ENCODE measurements at regions not wholly inside any gene's neighbourhood (a gene's known extent, or its start where the extent isn't known, plus 50 kb on each side); places are given as distances from the start of the nearest gene placed in this dataset.

GRCh38 chr12:126424696-126425095 is 1359.5 kb downstream of the AACS start:
- H3K36me3 ChIP-seq (ENCODE audit: control insufficient read depth, insufficient read depth, low read length): no peaks in the 10 kb centered on the region
- WGBS (ENCODE audit: insufficient coverage): 40% methylated on average over 1 of the region's 3 CpGs
- no peaks in the 10 kb centered on the region for H3K9me3 ChIP-seq (ENCODE audit: control insufficient read depth, insufficient read depth, low read length)
- H3K4me1 ChIP-seq (ENCODE audit: control insufficient read depth, insufficient read depth, low read length): no peaks in the 10 kb centered on the region
- H3K4me3 ChIP-seq (ENCODE audit: low read depth, low read length): no peak overlapping the region
- H3K27ac ChIP-seq (ENCODE audit: low read depth, low read length): no peak overlapping the region
- peak in 2 of 6 donors; percentile 3 to 47 for DNase-seq (ENCODE audit: low read depth in 4 of 6, low spot score in 6 of 6)
- H3K27me3 ChIP-seq (ENCODE audit: control insufficient read depth, insufficient read depth, low read length): no peaks in the 10 kb centered on the region

GRCh38 chr12:126425264-126425663 is 1360.0 kb downstream of the AACS start:
- Histone ChIP-seq H3K27ac (ENCODE audit: low read depth, low read length) (no peak overlapping the region), H3K4me3 (ENCODE audit: low read depth, low read length) (no peak overlapping the region), H3K9me3 (ENCODE audit: control insufficient read depth, insufficient read depth, low read length) (no peaks in the 10 kb centered on the region), H3K27me3 (ENCODE audit: control insufficient read depth, insufficient read depth, low read length) (no peaks in the 10 kb centered on the region), H3K36me3 (ENCODE audit: control insufficient read depth, insufficient read depth, low read length) (no peaks in the 10 kb centered on the region), H3K4me1 (ENCODE audit: control insufficient read depth, insufficient read depth, low read length) (no peaks in the 10 kb centered on the region)
- DNase-seq (ENCODE audit: low read depth in 4 of 6, low spot score in 6 of 6): no peak
- 86% methylated on average over 2 of the region's 7 CpGs for WGBS (ENCODE audit: insufficient coverage)

DNA sequence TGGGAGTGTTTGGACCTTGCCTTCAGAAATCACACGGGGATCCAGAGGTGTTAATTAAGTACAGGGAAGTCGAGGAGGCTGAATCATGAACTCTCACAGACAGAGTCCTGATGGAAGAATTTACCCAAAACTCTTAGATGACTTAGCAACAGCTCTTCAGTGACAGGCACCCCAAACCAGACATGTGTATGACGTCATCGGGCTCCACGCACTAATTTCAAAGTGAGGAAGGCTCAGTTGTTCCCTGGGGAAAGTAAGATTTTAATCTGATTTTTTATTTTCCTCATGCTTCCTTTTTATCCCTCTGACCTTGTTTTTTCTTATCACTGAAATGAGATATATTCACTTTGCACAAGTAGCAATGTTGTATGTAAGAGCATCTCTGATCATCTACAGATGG is 1363.5 kb downstream of the AACS start:
- Histone ChIP-seq H3K4me3 (ENCODE audit: low read depth, low read length) (no peak overlapping the region), H3K27ac (ENCODE audit: low read depth, low read length) (no peak overlapping the region), H3K4me1 (ENCODE audit: control insufficient read depth, insufficient read depth, low read length) (peaks cover 5% of the 10 kb centered on the region), H3K27me3 (ENCODE audit: control insufficient read depth, insufficient read depth, low read length) (no peaks in the 10 kb centered on the region), H3K36me3 (ENCODE audit: control insufficient read depth, insufficient read depth, low read length) (no peaks in the 10 kb centered on the region), H3K9me3 (ENCODE audit: control insufficient read depth, insufficient read depth, low read length) (no peaks in the 10 kb centered on the region)
- WGBS (ENCODE audit: insufficient coverage): 86% methylated on average over 1 of the region's 5 CpGs
- DNase-seq (ENCODE audit: low read depth in 4 of 6, low spot score in 6 of 6): no peak

DNA sequence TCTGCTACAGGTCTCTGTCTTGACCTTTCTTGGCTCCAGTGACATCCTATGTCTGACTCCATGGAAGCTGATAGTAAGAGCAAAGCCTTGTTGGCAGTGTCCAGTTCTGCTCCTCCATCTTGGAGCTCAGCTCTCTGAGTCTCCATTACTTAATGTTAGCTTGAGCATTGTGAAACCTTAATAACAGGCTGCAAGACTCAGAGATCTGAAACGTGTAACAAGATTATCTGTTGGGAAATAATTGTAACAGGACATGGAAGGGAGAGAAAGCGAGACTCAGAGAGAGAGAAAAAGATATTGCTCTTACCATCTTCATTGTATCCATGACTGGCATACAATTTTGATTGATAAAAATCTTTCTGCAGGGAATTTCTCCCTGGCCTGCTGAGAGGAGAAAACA is 1365.7 kb downstream of the AACS start:
- peaks cover 5% of the 10 kb centered on the region for H3K4me1 ChIP-seq (ENCODE audit: control insufficient read depth, insufficient read depth, low read length)
- H3K4me3 ChIP-seq (ENCODE audit: low read depth, low read length): no peak overlapping the region
- H3K36me3 ChIP-seq (ENCODE audit: control insufficient read depth, insufficient read depth, low read length): no peaks in the 10 kb centered on the region
- H3K27me3 ChIP-seq (ENCODE audit: control insufficient read depth, insufficient read depth, low read length): no peaks in the 10 kb centered on the region
- H3K9me3 ChIP-seq (ENCODE audit: control insufficient read depth, insufficient read depth, low read length): no peaks in the 10 kb centered on the region
- DNase-seq (ENCODE audit: low read depth in 4 of 6, low spot score in 6 of 6): no peak
- H3K27ac ChIP-seq (ENCODE audit: low read depth, low read length): no peak overlapping the region
- no CpG with 5 or more reads among the region's 2 CpGs for WGBS (ENCODE audit: insufficient coverage)

- peaks cover 5% of the 10 kb centered on the region for H3K4me1 ChIP-seq (ENCODE audit: control insufficient read depth, insufficient read depth, low read length)
- DNase-seq (ENCODE audit: low read depth in 4 of 6, low spot score in 6 of 6): peak in 4 of 6 donors; percentile 20 to 78 (median 46)
- no peaks in the 10 kb centered on the region for H3K27me3 ChIP-seq (ENCODE audit: control insufficient read depth, insufficient read depth, low read length)
- H3K4me3 ChIP-seq (ENCODE audit: low read depth, low read length): no peak overlapping the region
- 35% methylated on average over 2 of the region's 6 CpGs for WGBS (ENCODE audit: insufficient coverage)
- H3K9me3 ChIP-seq (ENCODE audit: control insufficient read depth, insufficient read depth, low read length): no peaks in the 10 kb centered on the region
- H3K27ac ChIP-seq (ENCODE audit: low read depth, low read length): no peak overlapping the region
- H3K36me3 ChIP-seq (ENCODE audit: control insufficient read depth, insufficient read depth, low read length): no peaks in the 10 kb centered on the region
Observed at GRCh38 chr12:126431767-126432166, 1366.5 kb downstream of the AACS start.

DNA sequence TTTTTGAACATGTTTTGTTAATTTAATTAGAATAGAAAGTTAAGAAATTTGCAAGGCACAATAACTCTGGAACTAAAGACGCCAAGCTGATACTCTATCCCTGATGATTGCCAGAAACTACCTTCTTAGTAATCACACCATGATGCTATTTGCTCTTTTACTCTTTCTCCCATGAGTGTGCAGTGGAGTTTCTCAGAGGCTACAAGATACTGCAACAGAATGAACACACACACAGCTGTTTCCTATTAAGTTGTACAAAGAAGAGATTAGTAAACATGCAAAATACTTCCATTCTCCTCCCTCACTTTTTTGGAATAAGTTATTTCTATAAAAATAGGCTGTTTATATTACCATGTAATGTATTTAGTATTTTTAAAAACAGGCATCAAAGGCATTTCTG is 1367.5 kb downstream of the AACS start:
- H3K4me1 ChIP-seq (ENCODE audit: control insufficient read depth, insufficient read depth, low read length): peaks cover 5% of the 10 kb centered on the region
- H3K27me3 ChIP-seq (ENCODE audit: control insufficient read depth, insufficient read depth, low read length): no peaks in the 10 kb centered on the region
- WGBS (ENCODE audit: insufficient coverage): no CpG with 5 or more reads among the region's 1 CpG
- no peaks in the 10 kb centered on the region for H3K9me3 ChIP-seq (ENCODE audit: control insufficient read depth, insufficient read depth, low read length)
- no peak overlapping the region for H3K27ac ChIP-seq (ENCODE audit: low read depth, low read length)
- no peaks in the 10 kb centered on the region for H3K36me3 ChIP-seq (ENCODE audit: control insufficient read depth, insufficient read depth, low read length)
- DNase-seq (ENCODE audit: low read depth in 4 of 6, low spot score in 6 of 6): peak in 1 of 6 donors; percentile 13
- H3K4me3 ChIP-seq (ENCODE audit: low read depth, low read length): no peak overlapping the region

GRCh38 chr12:126434412-126434985 is 1369.3 kb downstream of the AACS start:
- no peaks in the 10 kb centered on the region for H3K9me3 ChIP-seq (ENCODE audit: control insufficient read depth, insufficient read depth, low read length)
- no peak overlapping the region for H3K4me3 ChIP-seq (ENCODE audit: low read depth, low read length)
- no peaks in the 10 kb centered on the region for H3K27me3 ChIP-seq (ENCODE audit: control insufficient read depth, insufficient read depth, low read length)
- WGBS (ENCODE audit: insufficient coverage): 48% methylated on average over 4 of the region's 5 CpGs
- H3K27ac ChIP-seq (ENCODE audit: low read depth, low read length): no peak overlapping the region
- peaks cover 5% of the 10 kb centered on the region for H3K4me1 ChIP-seq (ENCODE audit: control insufficient read depth, insufficient read depth, low read length)
- DNase-seq (ENCODE audit: low read depth in 4 of 6, low spot score in 6 of 6): peak in 1 of 6 donors; percentile 73
- H3K36me3 ChIP-seq (ENCODE audit: control insufficient read depth, insufficient read depth, low read length): no peaks in the 10 kb centered on the region

GRCh38 chr12:126436041-126436440 is 1370.8 kb downstream of the AACS start:
- Histone ChIP-seq H3K9me3 (ENCODE audit: control insufficient read depth, insufficient read depth, low read length) (no peaks in the 10 kb centered on the region), H3K27ac (ENCODE audit: low read depth, low read length) (no peak overlapping the region), H3K36me3 (ENCODE audit: control insufficient read depth, insufficient read depth, low read length) (no peaks in the 10 kb centered on the region), H3K27me3 (ENCODE audit: control insufficient read depth, insufficient read depth, low read length) (no peaks in the 10 kb centered on the region), H3K4me1 (ENCODE audit: control insufficient read depth, insufficient read depth, low read length) (peaks cover 5% of the 10 kb centered on the region), H3K4me3 (ENCODE audit: low read depth, low read length) (no peak overlapping the region)
- WGBS (ENCODE audit: insufficient coverage): 93% methylated on average over 2 of the region's 3 CpGs
- no peak for DNase-seq (ENCODE audit: low read depth in 4 of 6, low spot score in 6 of 6)

- WGBS (ENCODE audit: insufficient coverage): no CpG with 5 or more reads among the region's 1 CpG
- H3K27ac ChIP-seq (ENCODE audit: low read depth, low read length): no peak overlapping the region
Observed at GRCh38 chr12:126437934-126438333, 1372.7 kb downstream of the AACS start.

DNA sequence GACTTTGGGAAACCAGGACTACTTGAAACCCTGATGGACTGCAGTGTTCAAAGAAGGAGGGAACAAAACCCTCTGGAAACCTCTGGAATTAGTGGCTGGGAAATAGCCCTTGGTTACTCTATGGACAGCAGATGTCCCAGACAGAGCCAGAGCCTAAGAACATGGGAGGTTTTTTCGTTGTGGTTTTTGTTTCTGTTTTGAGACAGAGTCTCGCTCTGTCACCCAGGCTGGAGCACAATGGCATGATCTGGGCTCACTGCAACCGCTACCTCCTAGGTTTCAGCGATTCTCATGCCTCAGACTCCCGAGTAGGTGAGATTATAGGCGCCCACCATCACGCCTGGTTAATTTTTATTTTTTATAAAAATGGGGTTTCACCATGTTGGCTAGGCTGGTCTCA is 1378.7 kb downstream of the AACS start:
- Histone ChIP-seq H3K27me3 (ENCODE audit: control insufficient read depth, insufficient read depth, low read length) (no peaks in the 10 kb centered on the region), H3K4me3 (ENCODE audit: low read depth, low read length) (no peak overlapping the region), H3K4me1 (ENCODE audit: control insufficient read depth, insufficient read depth, low read length) (no peaks in the 10 kb centered on the region), H3K9me3 (ENCODE audit: control insufficient read depth, insufficient read depth, low read length) (no peaks in the 10 kb centered on the region), H3K27ac (ENCODE audit: low read depth, low read length) (no peak overlapping the region), H3K36me3 (ENCODE audit: control insufficient read depth, insufficient read depth, low read length) (no peaks in the 10 kb centered on the region)
- no peak for DNase-seq (ENCODE audit: low read depth in 4 of 6, low spot score in 6 of 6)
- WGBS (ENCODE audit: insufficient coverage): 100% methylated on average over 5 of the region's 7 CpGs

More at GRCh38 chr12:126437934-126438333, 1372.7 kb downstream of the AACS start:
- Histone ChIP-seq H3K4me1 (ENCODE audit: control insufficient read depth, insufficient read depth, low read length) (no peaks in the 10 kb centered on the region), H3K4me3 (ENCODE audit: low read depth, low read length) (no peak overlapping the region), H3K27me3 (ENCODE audit: control insufficient read depth, insufficient read depth, low read length) (no peaks in the 10 kb centered on the region), H3K36me3 (ENCODE audit: control insufficient read depth, insufficient read depth, low read length) (no peaks in the 10 kb centered on the region), H3K9me3 (ENCODE audit: control insufficient read depth, insufficient read depth, low read length) (no peaks in the 10 kb centered on the region)
- DNase-seq (ENCODE audit: low read depth in 4 of 6, low spot score in 6 of 6): no peak

All from spinal cord (tissue), 9 donors.